ENCODE measurements at regions not wholly inside any gene's neighbourhood (a gene's known extent, or its start where the extent isn't known, plus 50 kb on each side); places are given as distances from the start of the nearest gene placed in this dataset.

- no peak for ATAC-seq
- intact Hi-C loops (cut with micrococcal nuclease) = no loop called here
Measured at GRCh38 chr22:42217752-42218280, 52.6 kb downstream of the TCF20 start.

GRCh38 chr22:42217019-42217751 lies 53.3 kb downstream of the TCF20 start:
- DNase-seq (no peak), ATAC-seq (no peak)
- intact Hi-C loops (cut with micrococcal nuclease) = no loop called here

More at GRCh38 chr22:42217752-42218280, 52.6 kb downstream of the TCF20 start:
- no peak for DNase-seq

GRCh38 chr22:42214633-42215415 lies 55.6 kb downstream of the TCF20 start:
- intact Hi-C loops (cut with micrococcal nuclease) = no loop called here
- peak; percentile 68 for DNase-seq
- peak; percentile 97 for ATAC-seq

GRCh38 chr22:42208362-42208761 lies 62.1 kb downstream of the TCF20 start:
- no peak for ATAC-seq
- intact Hi-C loops (cut with micrococcal nuclease) = no loop called here
- no peak for DNase-seq

GRCh38 chr22:42207918-42208317 lies 62.5 kb downstream of the TCF20 start:
- ATAC-seq (no peak), DNase-seq (no peak)
- intact Hi-C loops (cut with micrococcal nuclease) = no loop called here

GRCh38 chr22:42203609-42204008 lies 66.8 kb downstream of the TCF20 start:
- ATAC-seq (no peak), DNase-seq (no peak)
- intact Hi-C loops (cut with micrococcal nuclease) = no loop called here

- no peak for DNase-seq
- intact Hi-C loops (cut with micrococcal nuclease) = no loop called here
- no peak for ATAC-seq
Measured at GRCh38 chr22:42202669-42203068, 67.8 kb downstream of the TCF20 start.

- no peak for ATAC-seq
- intact Hi-C loops (cut with micrococcal nuclease) = no loop called here
- no peak for DNase-seq
Measured at GRCh38 chr22:42202048-42202447, 68.4 kb downstream of the TCF20 start.

GRCh38 chr22:42199025-42199424 lies 68.4 kb upstream of the CYP2D6 start:
- DNase-seq (no peak), ATAC-seq (no peak)
- intact Hi-C loops (cut with micrococcal nuclease) = no loop called here

- DNase-seq (no peak), ATAC-seq (no peak)
- intact Hi-C loops (cut with micrococcal nuclease) = no loop called here
Measured at GRCh38 chr22:42198226-42198625, 67.6 kb upstream of the CYP2D6 start.

GRCh38 chr22:42196454-42196853 lies 65.8 kb upstream of the CYP2D6 start:
- DNase-seq = no peak
- no peak for ATAC-seq
- intact Hi-C loops (cut with micrococcal nuclease) = no loop called here

GRCh38 chr22:42194953-42195352 lies 64.3 kb upstream of the CYP2D6 start:
- intact Hi-C loops (cut with micrococcal nuclease) = no loop called here
- DNase-seq = no peak
- ATAC-seq = no peak

GRCh38 chr22:42194104-42194851 lies 63.7 kb upstream of the CYP2D6 start:
- DNase-seq (no peak), ATAC-seq (no peak)
- intact Hi-C loops (cut with micrococcal nuclease) = no loop called here

GRCh38 chr22:42192547-42192946 lies 61.9 kb upstream of the CYP2D6 start:
- intact Hi-C loops (cut with micrococcal nuclease) = no loop called here
- no peak for ATAC-seq
- no peak for DNase-seq

GRCh38 chr22:42190274-42190673 lies 59.7 kb upstream of the CYP2D6 start:
- intact Hi-C loops (cut with micrococcal nuclease) = no loop called here
- DNase-seq (no peak), ATAC-seq (no peak)

GRCh38 chr22:42189761-42190160 lies 59.2 kb upstream of the CYP2D6 start:
- intact Hi-C loops (cut with micrococcal nuclease) = no loop called here
- no peak for DNase-seq
- ATAC-seq = no peak

- ATAC-seq = no peak
- intact Hi-C loops (cut with micrococcal nuclease) = no loop called here
- DNase-seq = no peak
Measured at GRCh38 chr22:42188808-42189447, 58.3 kb upstream of the CYP2D6 start.

GRCh38 chr22:42187646-42188045 lies 57.0 kb upstream of the CYP2D6 start:
- no peak for ATAC-seq
- intact Hi-C loops (cut with micrococcal nuclease) = no loop called here
- no peak for DNase-seq

- intact Hi-C loops (cut with micrococcal nuclease) = no loop called here
- ATAC-seq (no peak), DNase-seq (no peak)
Measured at GRCh38 chr22:42185915-42186439, 55.4 kb upstream of the CYP2D6 start.
